ENCODE measurements at regions not wholly inside any gene's neighbourhood (a gene's known extent, or its start where the extent isn't known, plus 50 kb on each side); places are given as distances from the start of the nearest gene placed in this dataset.

GRCh38 chr14:85122690-85123089 is 407.3 kb upstream of the FLRT2 start:
- TF ChIP-seq POLR2A (IDR thresholded peaks at IDR 0.05) (no peak), CTCF (IDR thresholded peaks at IDR 0.05) (no peak)
- peak in 1 of 4 donors; percentile 45 for ATAC-seq
- intact Hi-C loops (cut with DNase I), result no loop called here

GRCh38 chr14:85123755-85124154 is 406.2 kb upstream of the FLRT2 start:
- intact Hi-C loops (cut with DNase I), result no loop called here
- ATAC-seq (no peak), DNase-seq (no peak)
- Histone ChIP-seq H3K9me3 (no peaks in the 10 kb centered on the region), H3K4me1 (peaks cover 0 to 1% (median 0%) of the 10 kb centered on the region in 4 donors), H3K27ac (no peak overlapping the region), H3K27me3 (no peaks in the 10 kb centered on the region), H3K36me3 (no peaks in the 10 kb centered on the region), H3K4me3 (no peak overlapping the region)
- WGBS (ENCODE audit: insufficient coverage, low coverage, low lambda C conversion rate, missing lambda C conversion rate), result 62% methylated on average over 2 of the region's 2 CpGs
- TF ChIP-seq CTCF (IDR thresholded peaks at IDR 0.05) (no peak), POLR2A (IDR thresholded peaks at IDR 0.05) (no peak)

More at GRCh38 chr14:85122690-85123089, 407.3 kb upstream of the FLRT2 start:
- peaks cover 0 to 10% (median 0%) of the 10 kb centered on the region in 4 donors for H3K4me1 ChIP-seq
- no peak for DNase-seq
- H3K9me3 ChIP-seq, result no peaks in the 10 kb centered on the region
- H3K4me3 ChIP-seq, result no peak overlapping the region
- no peaks in the 10 kb centered on the region for H3K27me3 ChIP-seq
- no peaks in the 10 kb centered on the region for H3K36me3 ChIP-seq
- H3K27ac ChIP-seq, result no peak overlapping the region

- Histone ChIP-seq H3K36me3 (no peaks in the 10 kb centered on the region), H3K4me1 (peaks cover 0 to 4% (median 2%) of the 10 kb centered on the region in 4 donors), H3K27ac (no peak overlapping the region), H3K27me3 (no peaks in the 10 kb centered on the region), H3K4me3 (no peak overlapping the region), H3K9me3 (no peaks in the 10 kb centered on the region)
- 91% methylated on average over 2 of the region's 3 CpGs for WGBS (ENCODE audit: insufficient coverage, low coverage, low lambda C conversion rate, missing lambda C conversion rate)
- no peak for ATAC-seq
- no peak for DNase-seq
- intact Hi-C loops (cut with DNase I), result no loop called here
- TF ChIP-seq CTCF (IDR thresholded peaks at IDR 0.05) (no peak), POLR2A (IDR thresholded peaks at IDR 0.05) (no peak)
Observed at GRCh38 chr14:85124631-85125290, 405.2 kb upstream of the FLRT2 start.

GRCh38 chr14:85125291-85125670 is 404.7 kb upstream of the FLRT2 start:
- Histone ChIP-seq H3K27me3 (no peaks in the 10 kb centered on the region), H3K9me3 (no peaks in the 10 kb centered on the region), H3K27ac (no peak overlapping the region), H3K36me3 (no peaks in the 10 kb centered on the region), H3K4me1 (peaks cover 0 to 8% (median 4%) of the 10 kb centered on the region in 4 donors), H3K4me3 (no peak overlapping the region)
- TF ChIP-seq POLR2A (IDR thresholded peaks at IDR 0.05) (no peak), CTCF (IDR thresholded peaks at IDR 0.05) (no peak)
- whole genome bisulfite sequencing (ENCODE audit: insufficient coverage, low coverage, low lambda C conversion rate, missing lambda C conversion rate), result 45% methylated on average over 2 of the region's 2 CpGs
- ATAC-seq (no peak), DNase-seq (no peak)
- intact Hi-C loops (cut with DNase I), result no loop called here
